HG02763 (cell line): ENCODE measurements at regions not wholly inside any gene's neighbourhood (a gene's known extent, or its start where the extent isn't known, plus 50 kb on each side); places are given as distances from the start of the nearest gene placed in this dataset.

Experiments
- ATAC-seq: cut with Tn5 transposase; IDR thresholded peaks from one replicate; pipeline ENCODE4 v1.9.1; 2021; ENCODE audit warnings: mild to moderate bottlenecking, moderate library complexity; ENCODE audit not compliant: unreplicated experiment

- no peak for ATAC-seq
Observed at GRCh38 chr21:28758042-28758882, 234.4 kb downstream of the LTN1 start.

DNA sequence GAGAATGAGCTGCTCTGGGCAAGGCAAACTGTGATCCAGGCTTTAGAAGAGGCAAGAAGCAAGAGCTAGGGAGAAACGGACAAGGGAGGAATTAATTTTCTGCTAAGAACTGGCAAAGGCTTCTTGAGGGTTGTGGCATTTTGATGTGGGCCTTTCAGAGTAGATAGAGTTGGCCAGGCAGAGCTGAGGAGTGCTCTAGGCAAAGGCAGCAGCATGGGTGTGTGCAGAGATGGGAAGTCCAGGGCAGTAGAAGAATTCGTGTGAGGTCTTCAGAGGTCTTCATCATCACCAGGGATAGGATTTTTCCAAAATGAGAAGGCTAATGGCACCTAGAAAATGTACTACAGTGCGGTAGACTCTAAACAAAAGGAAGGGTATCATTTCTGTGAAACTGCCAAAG, 237.8 kb downstream of the LTN1 start:
- ATAC-seq: no peak

- no peak for ATAC-seq
Observed at GRCh38 chr21:28754127-28754611, 238.5 kb downstream of the LTN1 start.

DNA sequence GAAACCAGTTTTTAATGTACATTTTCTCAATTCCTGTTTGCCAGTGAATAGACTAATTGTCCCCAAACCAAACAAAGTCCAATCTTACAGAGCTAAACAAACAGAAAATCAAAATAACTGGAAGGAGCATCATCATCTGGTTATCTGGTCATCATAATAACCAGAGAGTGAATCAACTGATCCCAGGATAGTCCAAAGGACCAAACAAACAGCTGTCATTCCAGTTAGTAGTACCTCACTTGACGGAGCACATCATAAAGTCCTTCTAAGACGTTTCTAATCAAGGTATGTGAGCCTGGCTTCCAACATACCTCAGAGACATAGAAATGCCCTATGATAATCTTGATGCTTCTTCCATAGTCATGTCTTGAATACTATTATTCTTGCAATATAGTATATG, 240.5 kb downstream of the LTN1 start:
- no peak for ATAC-seq

- no peak for ATAC-seq
Observed at GRCh38 chr21:28751176-28751575, 241.5 kb downstream of the LTN1 start.

DNA sequence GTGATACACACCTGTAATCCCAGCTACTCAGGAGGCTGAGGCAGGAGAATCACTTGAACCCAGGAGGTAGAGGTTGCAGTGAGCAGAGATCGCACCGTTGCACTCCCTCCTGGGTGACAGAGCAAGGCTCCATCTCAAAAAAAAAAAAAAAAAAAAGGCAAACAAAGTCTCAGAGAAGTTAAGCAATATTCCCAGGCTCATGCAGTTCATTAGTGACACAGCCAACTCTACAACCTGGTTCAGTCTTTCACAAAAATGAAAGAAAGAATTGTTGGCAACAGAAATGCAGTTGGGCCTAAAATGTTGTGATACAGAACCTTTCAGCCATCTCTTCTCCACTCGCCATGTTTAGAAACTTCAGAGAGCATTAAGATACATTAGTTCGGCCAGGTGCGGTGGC, 242.1 kb downstream of the LTN1 start:
- no peak for ATAC-seq

DNA sequence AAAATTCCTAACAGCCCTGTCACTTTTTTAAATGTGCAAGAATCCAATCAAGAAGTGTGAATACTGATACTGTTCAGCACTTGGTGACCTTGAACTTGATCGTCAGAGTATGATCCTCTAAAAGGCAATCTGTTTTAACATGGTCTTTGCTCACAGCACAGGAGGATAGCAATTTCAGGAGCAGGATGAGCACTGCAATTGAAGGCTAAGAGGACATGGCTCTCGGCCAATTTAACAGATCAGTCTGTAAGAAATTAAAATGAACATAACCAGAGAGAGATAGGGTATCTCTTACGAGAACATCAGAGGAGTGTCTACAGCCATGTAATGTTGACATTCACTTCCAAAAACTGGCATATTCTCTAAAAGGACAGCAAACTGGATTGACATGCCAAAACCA, 243.1 kb downstream of the LTN1 start:
- ATAC-seq: no peak

DNA sequence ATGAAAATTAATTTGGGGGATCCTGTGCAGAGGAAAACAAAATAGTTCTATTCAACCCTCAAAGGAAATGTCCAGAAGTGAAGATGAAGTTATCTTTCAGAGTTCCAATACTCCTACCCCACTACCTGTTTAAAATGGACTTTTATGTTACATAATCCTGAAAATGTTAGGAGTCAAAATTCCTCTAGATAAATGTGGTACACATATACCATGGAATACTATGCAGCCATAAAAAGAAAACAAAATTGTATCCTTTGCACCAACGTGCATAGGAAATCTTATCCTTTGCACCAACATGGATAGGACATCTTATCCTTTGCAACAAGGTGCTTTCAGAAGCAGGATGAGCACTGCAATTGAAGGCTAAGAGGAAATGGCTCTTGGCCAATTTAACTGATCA, 245.2 kb downstream of the LTN1 start:
- no peak for ATAC-seq

DNA sequence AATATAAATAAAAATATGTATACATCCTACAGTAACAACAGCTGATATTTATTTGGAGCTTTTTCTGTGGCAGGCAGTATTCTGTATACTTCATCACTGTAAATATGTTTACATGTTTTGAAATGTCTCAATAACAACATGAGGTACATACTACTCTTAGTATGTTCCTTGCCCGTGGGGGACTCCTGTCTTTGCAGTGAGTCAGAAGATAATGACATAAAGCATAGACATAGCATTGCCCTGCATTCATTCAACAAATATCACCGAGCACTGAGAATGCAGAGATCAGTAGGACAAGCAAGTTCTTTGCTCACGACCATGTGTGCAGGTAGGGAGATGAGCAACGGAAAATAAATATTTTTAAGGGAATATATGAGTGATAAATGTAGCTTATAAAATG, 246.5 kb downstream of the LTN1 start:
- no peak for ATAC-seq

- peak; percentile 86 for ATAC-seq
Observed at GRCh38 chr21:28745131-28746016, 247.3 kb downstream of the LTN1 start.

DNA sequence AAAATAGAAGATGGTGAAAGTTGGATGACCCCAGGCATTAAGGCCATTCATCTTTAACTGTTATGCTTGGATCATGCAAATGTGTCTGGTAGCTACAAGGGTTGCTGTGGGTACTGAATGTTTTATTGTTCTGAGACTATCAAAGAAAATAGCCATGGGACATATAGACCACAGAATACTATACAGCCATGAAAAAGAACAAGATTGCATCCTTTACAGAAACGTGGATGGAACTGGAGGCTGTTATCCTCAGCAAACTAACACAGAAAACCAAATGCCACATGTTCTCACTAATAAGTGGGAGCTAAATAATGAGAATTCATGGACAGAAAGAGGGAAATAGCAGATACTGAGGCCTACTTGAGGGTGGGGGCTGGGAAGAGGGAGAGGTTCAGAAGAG, 249.0 kb downstream of the LTN1 start:
- no peak for ATAC-seq

DNA sequence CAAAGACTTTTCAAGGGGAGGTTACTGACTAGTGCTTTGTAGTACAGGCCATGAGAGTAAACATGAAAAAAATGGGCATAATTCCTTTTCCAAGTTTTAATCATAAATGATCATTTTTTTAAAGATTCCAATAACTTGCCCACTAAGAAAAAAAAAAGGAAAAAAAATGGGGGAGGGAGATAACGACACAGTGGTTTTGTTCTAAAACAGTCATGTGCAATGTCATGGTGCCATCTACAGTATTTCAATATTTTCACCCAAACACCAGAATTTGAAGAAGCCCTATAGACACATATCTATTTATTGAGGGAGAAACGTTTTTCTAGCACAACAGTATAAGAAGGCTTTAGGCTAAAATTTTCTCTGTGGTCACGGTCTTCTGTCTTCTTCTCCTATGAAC, 250.2 kb downstream of the LTN1 start:
- no peak for ATAC-seq

- no peak for ATAC-seq
Observed at GRCh38 chr21:28740125-28740524, 252.6 kb downstream of the LTN1 start.

- peak; percentile 48 for ATAC-seq
Observed at GRCh38 chr21:28738882-28739281, 253.8 kb downstream of the LTN1 start.

- no peak for ATAC-seq
Observed at GRCh38 chr21:28738420-28738704, 254.3 kb downstream of the LTN1 start.

- ATAC-seq: no peak
Observed at GRCh38 chr21:28737674-28738419, 254.8 kb downstream of the LTN1 start.

DNA sequence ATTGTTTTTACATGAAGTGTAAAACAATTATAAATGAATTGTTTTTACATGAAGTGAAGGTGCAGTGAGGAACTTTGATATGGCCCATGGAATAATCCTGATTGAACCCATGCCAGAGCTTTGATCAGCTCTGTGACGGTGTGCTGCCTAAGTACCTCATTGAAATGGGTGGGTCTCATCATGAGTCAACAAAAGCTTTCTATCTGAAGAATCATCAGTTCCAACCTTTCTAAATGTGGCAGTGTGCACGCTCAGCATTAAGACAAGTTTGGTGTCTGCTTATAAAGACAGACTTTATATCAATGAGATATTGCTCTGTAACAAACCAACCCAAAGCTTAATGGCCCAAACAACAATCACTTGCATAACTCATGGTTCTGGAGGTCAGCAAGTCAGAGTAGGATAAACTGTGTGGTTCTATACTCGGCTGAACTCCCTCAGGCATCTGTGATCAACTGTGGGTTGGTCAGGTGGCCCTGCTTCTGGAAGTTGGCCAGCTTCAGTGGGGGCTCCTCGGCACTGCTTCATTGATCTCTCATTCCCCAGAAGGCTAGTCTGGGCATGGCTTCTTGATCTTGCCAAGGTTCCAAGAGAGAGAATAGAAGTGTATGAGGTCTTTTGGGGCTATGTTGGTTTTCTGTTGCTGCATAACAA, 258.0 kb downstream of the LTN1 start:
- no peak for ATAC-seq

DNA sequence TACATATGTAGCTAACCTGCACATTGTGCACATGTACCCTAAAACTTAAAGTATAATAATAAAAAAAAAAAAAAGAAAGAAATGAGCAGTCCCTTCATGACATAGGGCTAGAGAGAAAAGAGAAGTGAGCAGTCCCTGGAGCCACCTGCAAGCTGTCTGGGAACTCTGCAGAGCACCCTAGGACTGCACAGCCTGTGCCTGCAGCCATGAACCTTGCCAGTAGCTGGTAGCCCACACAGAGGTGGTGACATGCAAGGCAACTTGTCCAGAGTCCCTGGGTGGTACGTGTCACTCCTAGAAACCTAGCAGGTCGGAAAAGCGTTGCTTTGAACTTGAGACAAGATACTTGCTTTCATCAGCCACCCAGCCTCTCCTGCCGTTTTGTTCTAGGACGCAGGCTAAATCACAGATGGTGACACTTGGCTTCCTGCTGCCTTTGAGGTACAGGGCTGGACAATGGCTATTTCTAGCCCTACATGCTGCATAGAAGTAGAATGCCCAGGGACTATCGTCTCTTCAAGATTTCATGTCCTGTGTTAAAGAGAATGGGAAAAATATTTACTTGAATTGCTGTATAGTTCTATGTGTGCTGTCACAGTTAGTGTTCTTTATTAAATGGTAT, 260.9 kb downstream of the LTN1 start:
- no peak for ATAC-seq

GRCh38 chr21:28729887-28730286, 262.8 kb downstream of the LTN1 start:
- ATAC-seq: no peak

DNA sequence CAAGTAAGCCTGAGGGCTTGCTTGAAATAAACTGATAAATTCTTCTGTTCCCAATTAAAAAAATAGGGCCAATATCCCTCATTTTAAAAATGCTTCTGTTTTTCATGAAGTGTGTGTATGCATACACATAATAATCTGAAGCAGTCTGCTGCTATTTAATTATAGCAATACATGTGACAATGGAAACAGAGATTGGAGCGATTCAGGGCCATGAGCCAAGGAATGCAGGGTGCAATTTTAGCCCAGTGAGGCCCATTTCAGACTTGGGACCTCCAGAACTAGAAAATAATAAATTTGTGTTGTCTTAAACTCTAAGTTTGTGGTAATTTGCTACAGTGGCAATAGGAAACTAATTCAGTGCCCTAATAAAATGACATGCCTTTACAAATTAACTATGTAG, 264.9 kb downstream of the LTN1 start:
- no peak for ATAC-seq
